ENCODE measurements at regions not wholly inside any gene's neighbourhood (a gene's known extent, or its start where the extent isn't known, plus 50 kb on each side); places are given as distances from the start of the nearest gene placed in this dataset.
A peak's percentile ranks its signal among the peaks of the same experiment; 100 is the strongest.

GRCh38 chr4:20430259-20430941 is 178.7 kb downstream of the SLIT2 start:
- no peak for TF ChIP-seq CTCF (IDR thresholded peaks at IDR 0.05)
- DNase-seq (no peak), ATAC-seq (no peak)
- no peak overlapping the region for H3K27ac ChIP-seq
- intact Hi-C loops (cut with DNase I), result no loop called here
- H3K27me3 ChIP-seq, result no peaks in the 10 kb centered on the region
- no peak overlapping the region for H3K4me3 ChIP-seq
- H3K9me3 ChIP-seq, result no peaks in the 10 kb centered on the region
- 72 to 77% methylated on average over 5 of the region's 5 CpGs for WGBS, 2 donors
- no peaks in the 10 kb centered on the region for H3K36me3 ChIP-seq
- no peaks in the 10 kb centered on the region for H3K4me1 ChIP-seq

- no peaks in the 10 kb centered on the region for H3K36me3 ChIP-seq
- no peaks in the 10 kb centered on the region for H3K27me3 ChIP-seq
- peak in 6 of 8 donors; percentile 33 to 72 (median 43) for ATAC-seq
- H3K4me1 ChIP-seq, result no peaks in the 10 kb centered on the region
- peak in 3 of 9 donors; percentile 10 to 25 (median 11) for TF ChIP-seq CTCF (IDR thresholded peaks at IDR 0.05)
- peak overlapping the region in 3 of 10 donors; percentile 14 to 31 (median 30) for H3K27ac ChIP-seq
- H3K9me3 ChIP-seq, result no peaks in the 10 kb centered on the region
- DNase-seq, result no peak
- H3K4me3 ChIP-seq, result peak overlapping the region in 3 of 10 donors; percentile 14 to 20 (median 16)
- intact Hi-C loops (cut with DNase I), result no loop called here
- 52 to 61% methylated on average over 6 of the region's 6 CpGs for WGBS, 2 donors
These were observed 179.8 kb downstream of the SLIT2 start for GRCh38 chr4:20431543-20431951.

- no peak for TF ChIP-seq CTCF (IDR thresholded peaks at IDR 0.05)
- ATAC-seq, result peak in 3 of 8 donors; percentile 44 to 55 (median 51)
- Histone ChIP-seq H3K9me3 (no peaks in the 10 kb centered on the region), H3K4me1 (no peaks in the 10 kb centered on the region), H3K27me3 (no peaks in the 10 kb centered on the region), H3K27ac (peak overlapping the region in 3 of 10 donors; percentile 14 to 31 (median 24)), H3K36me3 (no peaks in the 10 kb centered on the region), H3K4me3 (peak overlapping the region in 1 of 10 donors; percentile 16)
- WGBS, 2 donors, result 48 to 58% methylated on average over 5 of the region's 5 CpGs
- DNase-seq, result no peak
- intact Hi-C loops (cut with DNase I), result no loop called here
These were observed 180.4 kb downstream of the SLIT2 start for GRCh38 chr4:20432088-20432487.

GRCh38 chr4:20433097-20433705 is 181.5 kb downstream of the SLIT2 start:
- no peak for DNase-seq
- no peak overlapping the region for H3K4me3 ChIP-seq
- H3K36me3 ChIP-seq, result no peaks in the 10 kb centered on the region
- ATAC-seq, result no peak
- TF ChIP-seq CTCF (IDR thresholded peaks at IDR 0.05), result no peak
- WGBS, 2 donors, result 51 to 62% methylated on average over 5 of the region's 5 CpGs
- H3K27ac ChIP-seq, result no peak overlapping the region
- H3K27me3 ChIP-seq, result no peaks in the 10 kb centered on the region
- H3K4me1 ChIP-seq, result no peaks in the 10 kb centered on the region
- no peaks in the 10 kb centered on the region for H3K9me3 ChIP-seq
- intact Hi-C loops (cut with DNase I), result no loop called here

All from heart right ventricle (tissue), 16 donors.